AG08396 (cell line): ENCODE measurements at regions not wholly inside any gene's neighbourhood (a gene's known extent, or its start where the extent isn't known, plus 50 kb on each side); places are given as distances from the start of the nearest gene placed in this dataset.

Source experiments
- DNase-seq: peaks from one replicate; pipeline ENCODE4 v3.0.0; 2012; ENCODE audit warnings: low spot score, mixed read lengths

DNA sequence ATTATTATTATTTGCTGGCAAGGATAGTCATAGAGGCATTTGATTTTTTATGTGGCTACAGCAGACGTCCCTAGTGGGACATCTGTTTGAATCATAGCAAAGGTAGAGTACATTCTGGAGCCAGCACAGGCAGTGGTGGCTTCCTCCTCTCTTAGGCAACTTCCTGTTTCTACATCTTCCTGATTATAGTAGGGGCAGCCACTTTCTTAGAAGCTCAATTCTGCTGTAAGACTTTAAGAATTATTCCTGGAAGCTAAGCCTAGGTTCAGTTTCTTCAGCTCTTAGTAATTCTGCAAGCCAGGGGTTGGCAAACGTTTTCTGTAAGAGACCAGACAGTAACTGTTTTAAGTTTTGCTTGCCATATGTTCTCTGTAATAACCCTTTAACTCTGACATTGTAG is 129.3 kb upstream of the TENM4 start:
- no peak for DNase-seq

DNA sequence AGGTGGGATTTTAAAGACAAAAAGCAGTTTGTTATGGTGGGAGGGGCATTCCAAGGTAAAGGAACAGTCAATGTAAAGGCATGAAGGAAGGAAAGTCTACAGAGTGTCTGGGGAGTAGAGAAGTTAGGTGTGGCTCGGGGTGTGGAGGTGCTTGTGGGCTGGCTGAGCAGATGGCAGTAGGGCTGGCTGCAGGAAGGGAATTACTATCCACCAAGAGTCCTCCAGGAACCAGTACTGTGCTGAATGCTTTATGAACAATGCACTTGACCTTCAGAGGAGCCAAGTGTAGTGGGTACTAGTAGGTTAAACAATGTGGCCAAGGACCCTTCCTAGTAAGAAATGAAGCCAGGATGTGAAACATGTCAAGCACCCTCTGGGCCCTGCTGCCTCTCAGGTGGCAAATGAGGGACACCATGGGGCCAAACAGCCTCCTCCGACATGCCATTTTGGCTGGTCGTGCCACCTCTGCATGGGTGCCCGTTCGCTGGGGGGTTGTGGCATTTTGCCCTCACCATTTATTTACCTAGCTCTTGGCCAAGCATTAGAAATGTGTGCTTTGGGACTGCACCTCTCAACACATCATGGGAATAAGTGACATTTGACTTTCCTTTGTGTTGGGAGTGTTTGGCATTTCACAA is 123.6 kb upstream of the TENM4 start:
- DNase-seq = no peak

DNA sequence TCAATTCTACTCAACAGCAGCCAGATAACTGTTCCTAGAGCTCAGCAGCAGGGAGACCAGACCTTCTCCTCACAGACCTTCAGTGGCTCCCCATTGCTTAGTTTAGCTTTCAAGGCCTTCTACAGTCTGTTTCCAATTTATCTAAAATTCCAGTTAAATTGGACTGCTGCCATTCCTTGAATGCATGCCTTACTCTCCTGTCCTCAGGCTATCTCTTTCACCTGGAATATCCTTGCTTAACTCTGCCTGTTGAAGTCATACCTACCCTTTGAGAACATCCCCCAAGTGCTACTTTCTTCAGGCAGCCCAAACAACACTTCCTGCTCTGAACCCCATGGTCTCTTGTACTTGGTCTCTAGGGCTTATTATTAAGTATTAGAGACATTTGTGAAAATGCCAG is 120.7 kb upstream of the TENM4 start:
- DNase-seq = no peak

DNA sequence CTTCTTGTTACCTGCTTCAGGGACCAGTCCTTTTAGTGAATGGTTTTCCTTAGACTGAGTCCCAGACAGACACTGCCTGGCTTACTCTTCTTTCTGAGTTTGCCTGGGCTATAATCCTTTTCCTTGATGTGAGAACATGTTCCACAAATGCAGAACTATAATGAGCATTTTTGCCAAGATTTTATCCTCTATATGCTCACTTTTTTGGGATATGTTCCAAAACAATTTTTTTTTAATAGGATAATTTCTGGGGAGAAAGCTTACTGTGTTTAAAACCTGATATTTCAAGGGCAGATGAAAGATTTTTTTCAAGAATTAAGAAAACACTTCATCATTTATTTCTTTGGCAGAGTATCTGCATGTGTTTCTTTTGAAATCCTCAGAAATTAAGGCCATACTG is 110.0 kb upstream of the TENM4 start:
- no peak for DNase-seq

DNA sequence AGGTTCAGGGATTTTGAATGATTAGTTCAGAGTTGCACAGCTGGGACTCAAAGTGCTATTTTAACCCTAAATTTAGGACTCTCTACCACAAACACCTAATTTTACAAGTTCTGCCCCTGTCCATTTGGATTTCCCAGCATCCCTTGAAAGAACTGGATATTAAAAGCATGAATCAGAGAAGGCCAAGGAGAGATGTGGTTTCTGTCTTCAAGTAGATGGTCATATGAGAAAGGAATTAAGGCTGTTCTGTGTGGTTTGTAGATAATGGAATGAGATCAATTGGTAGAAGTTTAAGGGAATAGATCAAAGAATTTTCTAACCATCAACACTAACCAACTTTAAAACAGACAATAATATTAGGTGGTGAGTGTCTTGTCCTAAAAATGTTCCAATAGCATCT is 106.4 kb upstream of the TENM4 start:
- DNase-seq = no peak

DNA sequence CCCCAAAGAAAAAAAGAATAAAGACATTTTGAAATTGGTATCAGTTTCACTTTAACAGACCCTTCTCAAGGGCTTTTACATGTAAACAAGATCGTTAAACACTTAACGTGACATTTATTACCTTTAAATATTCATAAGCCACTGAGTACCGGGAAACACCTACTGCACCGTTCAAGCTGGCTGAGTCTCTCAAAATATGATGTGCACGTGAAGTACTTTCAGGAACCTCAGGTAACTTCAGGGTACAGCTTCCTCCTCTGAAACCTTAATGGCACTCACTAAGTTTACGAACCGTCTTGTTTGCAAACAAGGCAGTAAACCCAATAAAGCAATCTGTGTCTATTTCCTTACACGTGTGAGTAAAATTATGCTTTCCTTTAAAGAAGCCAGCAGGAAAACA is 105.5 kb upstream of the TENM4 start:
- no peak for DNase-seq

DNA sequence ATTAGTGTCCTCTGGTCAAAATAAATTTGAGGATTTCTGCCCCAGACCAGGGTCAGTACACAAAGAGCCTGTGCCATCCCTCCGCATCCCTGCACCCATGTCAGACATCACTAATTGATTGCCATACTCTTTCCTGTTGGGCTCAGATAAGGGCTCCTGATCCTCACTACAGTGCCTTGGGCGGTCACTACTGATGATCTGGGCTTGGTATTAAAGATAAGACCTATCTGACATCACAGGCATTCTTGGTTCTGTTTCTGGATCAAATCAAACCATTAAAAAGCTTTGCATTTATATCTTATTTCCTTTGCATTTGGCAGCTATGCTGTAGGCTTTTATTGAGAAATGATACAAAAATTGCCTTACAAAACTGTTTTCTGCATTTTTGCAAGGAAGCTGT is 103.5 kb upstream of the TENM4 start:
- DNase-seq = no peak

DNA sequence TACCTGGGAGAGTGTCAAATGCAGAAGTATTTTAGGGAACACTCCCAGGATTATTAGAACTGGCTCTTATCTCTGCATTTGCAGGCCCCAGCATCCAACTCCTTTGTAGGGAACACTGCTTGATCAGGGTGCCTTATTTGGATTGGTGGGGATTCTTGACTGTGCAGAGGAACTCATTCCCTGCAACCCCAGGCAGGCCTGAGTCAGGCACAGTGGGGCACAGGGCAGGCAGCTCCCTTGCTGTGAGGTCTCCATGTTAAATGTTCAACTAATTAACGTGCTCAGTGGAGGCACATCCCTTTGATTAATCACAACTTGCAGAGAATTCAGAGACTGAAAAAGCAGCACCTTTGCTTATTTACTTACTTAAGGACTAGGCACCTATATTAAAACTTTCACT is 102.3 kb upstream of the TENM4 start:
- DNase-seq = no peak

DNA sequence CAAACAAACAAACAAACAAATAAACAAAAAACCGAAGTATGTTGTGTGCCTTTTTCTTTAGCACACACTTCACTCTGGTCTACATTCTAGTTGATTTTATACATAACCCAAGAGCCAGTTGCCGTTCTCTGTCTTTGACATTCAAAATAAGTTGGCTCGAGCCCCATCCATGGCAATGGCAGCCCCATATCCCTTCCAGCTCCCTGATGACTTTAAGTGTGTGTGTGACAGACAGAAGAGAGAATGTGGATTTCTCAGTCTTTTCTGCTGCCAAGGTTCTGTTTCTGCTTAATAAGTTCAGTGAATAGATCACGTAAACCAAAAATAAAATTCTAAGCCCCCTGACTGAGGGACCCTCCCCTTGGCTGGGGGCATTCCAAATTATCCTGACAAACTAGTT is 100.6 kb upstream of the TENM4 start:
- DNase-seq = no peak

DNA sequence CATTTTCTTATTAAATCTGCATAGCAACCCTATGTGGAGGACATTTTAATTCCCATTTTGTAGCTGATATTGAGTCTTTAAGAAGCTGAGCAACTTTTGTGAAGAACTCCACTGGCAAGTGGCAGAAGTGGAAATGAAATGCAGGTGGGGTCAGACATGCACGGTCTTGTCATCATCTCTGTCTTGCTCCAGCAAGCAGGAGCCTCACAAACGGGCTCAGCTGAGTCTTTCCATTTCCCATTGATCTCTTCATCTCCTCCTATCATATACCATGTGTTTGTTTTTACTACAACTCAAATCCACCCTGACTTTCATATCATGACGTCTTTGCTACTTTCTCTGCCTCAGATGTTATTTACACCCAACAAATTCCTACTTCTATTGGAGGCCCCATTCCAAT is 97.9 kb upstream of the TENM4 start:
- DNase-seq = no peak

DNA sequence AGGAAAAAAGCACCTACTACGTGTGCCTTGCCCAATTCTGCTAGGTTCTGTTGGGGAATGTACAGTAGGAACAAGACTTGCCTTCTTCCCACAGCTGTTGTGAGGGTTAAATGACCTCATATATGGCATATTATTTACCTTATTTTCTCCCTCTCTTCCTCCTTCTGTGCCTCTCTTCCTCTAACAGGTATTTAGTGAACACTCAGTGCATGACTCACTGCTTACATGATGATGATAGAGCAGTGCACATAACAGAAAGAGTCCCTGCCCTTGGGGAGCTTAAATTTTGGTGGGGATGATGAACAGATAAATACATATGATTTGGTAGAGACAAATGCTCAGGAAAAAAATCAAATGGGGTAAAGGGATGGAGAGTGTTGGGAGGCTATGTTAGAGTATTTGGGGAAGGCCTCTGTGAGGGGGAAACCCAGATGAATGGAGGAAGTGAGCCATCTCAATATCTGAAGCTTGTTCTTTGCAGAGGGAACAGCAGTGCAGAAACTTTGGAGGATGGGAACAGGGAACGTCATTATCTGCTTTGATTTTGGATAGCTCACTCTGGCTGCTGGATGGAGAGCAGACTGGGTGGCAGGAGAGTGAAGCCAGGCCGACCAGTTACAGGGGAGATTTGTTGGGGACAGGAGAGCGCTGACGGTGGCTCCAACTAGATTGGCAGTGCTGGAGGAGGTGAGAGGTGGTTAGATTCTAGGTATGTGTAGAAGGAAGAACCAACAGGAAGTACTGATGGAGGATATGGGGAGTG is 95.5 kb upstream of the TENM4 start:
- no peak for DNase-seq

DNA sequence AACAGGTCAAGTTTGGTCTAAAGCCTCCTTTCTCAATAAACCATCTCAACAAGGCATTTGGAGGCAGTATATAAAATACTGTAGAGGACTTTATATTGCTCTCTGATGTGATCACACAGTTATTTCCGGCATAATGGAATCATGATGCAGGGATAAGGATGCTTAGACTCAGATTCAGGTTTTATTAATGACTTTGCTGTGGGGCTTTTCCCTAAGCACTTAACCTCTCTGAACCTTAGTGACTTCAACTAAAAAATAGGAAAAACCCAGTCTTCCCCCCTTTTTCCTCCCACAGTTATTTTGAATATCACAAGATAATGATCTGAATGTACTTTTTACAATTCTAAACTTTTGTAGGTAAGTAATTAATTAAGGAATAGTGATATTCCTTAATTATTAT is 94.8 kb upstream of the TENM4 start:
- no peak for DNase-seq

DNA sequence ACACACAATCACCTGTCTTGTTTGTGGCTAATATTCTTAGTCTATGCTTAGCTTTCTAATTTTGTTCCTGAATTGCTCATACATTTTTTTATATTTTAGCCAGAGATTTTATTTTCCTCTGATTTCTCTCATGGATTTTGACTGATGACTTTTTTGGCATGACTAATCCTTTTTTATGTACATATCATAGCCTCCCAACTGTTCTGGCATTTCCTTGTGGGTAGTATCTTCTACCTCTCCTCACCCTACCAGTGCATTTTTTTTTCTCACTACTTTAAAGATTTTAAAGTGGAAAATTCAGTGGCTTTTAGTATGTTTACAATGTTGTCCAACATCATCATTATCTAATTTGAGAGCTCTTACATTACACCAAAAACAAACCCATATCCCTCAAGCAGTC is 84.4 kb upstream of the TENM4 start:
- no peak for DNase-seq

DNA sequence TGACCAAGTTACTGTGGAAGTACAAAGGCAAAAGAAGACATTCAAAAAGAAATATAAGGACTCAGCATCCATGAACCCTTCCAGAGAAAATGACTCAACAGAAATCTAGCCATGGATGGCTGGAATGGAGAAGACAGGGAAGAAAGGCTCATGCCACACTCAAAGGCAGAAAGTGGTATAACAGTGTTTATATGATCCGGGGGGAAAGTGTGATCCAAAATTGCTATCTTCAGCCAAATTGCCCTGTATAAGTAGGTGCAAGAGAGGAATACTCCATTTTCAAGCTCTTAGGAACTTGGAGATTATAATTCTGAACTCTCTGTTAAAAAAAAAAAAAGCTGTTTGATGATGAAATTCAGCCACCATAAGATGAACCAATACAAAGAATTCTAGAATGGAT is 81.8 kb upstream of the TENM4 start:
- DNase-seq = no peak

DNA sequence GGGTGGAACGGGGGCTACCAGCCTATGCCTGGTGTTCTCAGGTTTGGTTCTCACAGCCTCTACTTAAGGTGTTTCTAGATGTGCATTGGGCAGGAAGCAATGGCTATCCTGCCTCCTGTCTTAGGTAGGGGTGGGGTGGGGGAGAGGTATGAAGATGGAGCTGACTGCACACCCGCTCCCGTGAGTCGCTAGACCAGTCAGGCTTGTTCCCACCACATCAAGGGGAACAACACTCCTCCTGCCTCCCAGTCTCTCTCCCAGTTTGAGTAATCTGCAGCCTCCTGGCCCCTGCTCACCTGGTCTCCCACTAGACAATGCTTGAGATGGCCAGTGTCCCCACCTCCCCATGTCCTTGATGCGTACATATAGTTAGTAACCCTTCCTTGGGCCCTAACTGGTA is 79.3 kb upstream of the TENM4 start:
- no peak for DNase-seq

DNA sequence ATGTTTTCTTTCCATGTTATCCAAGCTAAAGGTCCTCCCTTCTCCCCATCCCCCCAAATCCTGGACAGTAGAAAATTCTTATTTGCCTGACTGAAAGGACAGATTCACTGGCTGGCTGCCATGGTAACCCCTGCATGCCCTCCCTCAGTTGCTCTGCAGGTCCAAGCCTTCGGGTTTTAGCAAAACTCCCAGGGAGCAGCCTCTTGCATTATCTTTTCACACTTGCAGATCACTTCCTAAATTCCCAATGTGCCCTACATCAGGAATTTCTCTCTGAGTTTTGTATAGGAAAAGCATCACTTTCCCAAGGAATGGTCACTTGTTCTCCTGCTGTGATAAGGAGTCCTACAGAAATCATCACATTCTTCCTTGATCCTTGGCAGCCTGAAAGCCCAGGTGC is 75.0 kb upstream of the TENM4 start:
- DNase-seq = no peak

DNA sequence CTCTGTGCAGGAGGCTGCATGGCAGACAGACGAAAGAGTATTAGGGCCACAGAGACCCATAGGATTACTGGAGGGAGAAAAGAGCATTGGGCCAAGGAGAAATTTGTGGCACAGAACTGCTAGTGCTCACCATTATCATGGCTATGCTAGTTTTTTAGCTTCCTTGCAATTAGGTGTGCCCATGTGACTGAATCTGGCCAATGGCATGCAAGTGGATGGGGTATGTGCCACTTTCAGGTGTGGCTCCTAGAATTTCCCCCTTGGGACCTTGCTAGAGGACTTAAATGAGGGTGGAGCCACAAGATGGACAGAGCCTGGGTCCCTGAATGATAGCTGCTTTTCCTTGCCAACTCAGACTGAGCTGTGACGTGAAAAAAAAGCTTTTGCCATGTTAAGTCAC is 73.9 kb upstream of the TENM4 start:
- no peak for DNase-seq

DNA sequence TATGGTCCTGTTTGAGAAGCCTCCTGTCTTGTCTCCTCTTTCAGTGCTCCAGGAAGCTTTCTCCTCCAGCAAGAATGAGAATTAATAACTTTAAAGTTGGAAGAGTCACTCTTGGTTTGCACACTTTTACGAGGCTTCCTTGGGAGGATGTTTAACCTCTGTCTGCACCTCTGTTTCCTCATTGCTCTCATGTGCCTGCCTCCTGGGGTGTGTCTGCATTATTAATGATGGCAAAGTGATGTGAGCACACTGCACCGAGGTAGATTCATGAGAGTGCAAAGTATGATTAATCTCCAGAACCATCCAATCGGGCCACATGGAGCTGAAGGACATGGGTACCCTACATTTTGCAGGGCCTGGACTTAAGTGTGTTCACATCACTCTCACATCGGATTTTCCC is 73.5 kb upstream of the TENM4 start:
- DNase-seq = no peak

DNA sequence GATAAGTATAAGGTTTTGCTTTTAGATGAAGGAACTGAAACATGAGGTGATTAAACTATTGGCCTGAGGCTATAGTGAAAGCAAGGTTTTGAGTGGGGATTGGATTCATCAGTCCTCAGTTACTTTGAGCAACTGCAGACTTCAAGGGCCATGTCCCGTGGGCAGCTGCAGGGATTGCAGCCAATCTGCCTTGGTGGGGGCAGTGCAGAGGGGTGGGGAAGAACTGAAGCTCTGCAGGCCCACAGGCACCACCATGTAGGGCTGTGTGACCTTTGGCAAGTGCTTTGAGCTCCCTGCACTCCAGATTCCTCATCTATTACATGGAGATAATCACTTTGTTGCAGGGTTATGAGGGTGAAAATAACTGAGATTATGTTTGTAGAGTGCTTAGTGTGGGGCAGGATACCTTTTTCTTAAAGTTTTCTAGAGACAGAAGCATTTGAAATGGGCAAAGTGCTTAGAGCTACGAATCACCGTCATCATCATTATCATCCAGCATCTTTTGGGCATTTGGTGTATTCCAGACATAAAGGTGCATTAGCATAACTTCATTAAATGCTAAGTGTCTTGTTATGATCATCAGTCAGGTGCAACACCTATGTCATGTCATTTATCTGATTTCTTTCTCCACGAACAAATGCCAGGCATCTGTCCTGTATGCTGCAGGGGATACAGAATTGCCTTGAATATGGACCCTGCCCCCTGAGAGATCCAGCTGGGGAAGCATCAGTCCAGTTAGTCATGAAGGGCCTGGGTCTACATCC is 72.1 kb upstream of the TENM4 start:
- DNase-seq = no peak

DNA sequence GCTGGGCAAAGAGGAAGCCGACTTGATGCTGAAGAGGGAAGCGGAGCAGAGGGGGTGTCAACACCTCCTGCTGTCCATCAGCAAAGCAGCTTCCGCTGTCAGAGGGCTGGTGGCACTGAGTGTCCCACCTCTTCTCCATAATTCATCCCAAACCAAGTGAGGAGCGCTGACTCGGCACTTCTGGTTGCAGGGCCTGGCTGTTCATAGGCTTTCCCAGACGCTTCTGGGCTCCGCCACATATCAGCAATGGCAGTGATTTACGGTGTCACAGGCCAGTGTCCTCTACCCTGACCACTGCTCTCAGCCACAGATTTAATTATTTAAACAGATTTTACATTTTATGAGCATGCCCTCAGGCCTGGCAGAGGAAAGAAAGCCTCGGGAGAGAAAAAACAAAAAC is 70.1 kb upstream of the TENM4 start:
- no peak for DNase-seq

DNA sequence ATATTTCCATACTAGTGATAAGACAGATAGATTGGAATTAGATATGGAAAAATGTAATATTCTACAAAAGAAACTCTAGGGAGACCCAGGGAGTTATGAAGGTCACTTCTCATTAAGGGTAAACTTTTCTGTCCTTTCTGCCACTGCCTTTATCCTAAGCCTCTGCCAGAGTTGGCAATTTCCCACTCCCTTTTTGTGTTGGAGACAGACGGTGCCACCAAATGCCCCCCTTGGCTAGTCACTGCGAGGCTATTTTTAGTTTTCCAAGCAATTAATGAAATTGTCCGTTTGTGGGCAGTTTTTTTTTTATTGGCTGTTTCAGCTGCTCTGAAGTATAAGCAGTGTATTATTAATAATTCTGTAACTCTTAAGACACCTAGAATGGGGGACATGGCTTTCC is 67.6 kb upstream of the TENM4 start:
- DNase-seq = no peak

DNA sequence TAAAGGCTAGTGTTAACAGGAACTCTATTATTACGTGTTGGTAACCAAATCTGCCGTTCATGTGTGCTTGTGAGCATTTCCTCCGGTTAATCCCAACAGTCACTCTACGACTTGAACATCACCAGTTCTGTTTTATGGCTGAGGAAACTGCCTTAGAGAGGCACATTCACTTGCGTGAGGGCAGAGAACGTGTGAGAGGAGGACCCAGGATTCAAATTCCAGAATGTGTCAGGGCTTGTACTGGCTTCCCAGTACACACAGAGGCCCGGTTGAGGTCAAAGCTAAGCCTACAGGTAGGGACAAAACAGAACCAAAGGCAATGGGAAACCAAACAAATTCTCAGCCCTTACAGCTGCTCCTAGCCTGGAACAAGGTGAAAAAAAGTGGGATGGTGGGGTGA is 66.9 kb upstream of the TENM4 start:
- DNase-seq = no peak

DNA sequence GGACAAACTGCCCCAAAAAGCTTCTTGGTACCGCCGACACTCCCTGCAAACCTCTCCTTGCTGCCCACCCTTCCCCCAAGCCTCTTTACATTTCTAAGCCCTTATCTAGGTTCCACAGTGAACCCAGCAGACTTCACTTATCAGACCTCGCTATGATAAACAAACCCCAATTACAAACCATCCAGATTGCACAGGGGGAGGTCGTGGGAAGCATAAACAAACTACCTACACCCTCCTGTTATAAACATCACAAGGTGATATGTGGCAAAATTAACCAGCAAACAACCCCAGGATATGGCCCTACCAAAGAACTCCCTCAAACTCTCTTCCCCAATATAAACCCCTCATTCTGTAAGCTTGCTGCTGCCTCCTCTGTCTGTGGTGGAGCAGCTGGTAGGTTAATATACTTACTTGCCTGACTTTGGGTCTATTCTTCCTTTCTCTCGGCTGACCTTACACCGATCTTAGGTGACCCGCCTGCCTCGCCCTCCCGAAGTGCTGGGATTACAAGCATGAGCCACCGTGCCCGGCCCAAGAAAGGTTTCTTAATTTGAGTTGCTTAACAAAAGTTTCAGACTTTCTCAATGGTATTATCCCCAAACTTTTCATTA is 66.0 kb upstream of the TENM4 start:
- no peak for DNase-seq
